SK-N-SH (cell line): ENCODE measurements at regions not wholly inside any gene's neighbourhood (a gene's known extent, or its start where the extent isn't known, plus 50 kb on each side); places are given as distances from the start of the nearest gene placed in this dataset.

Experiments
- EP300 ChIP-seq, 2 experiments: IDR thresholded peaks; 2 replicates each; pipeline versions ENCODE4 v1.4.0 to v1.6.1; 2012; ENCODE audit warnings: borderline replicate concordance in 1 of 2, low read depth in 1 of 2, low read length in 1 of 2
- EZH2phosphoT487 ChIP-seq: fragments of 200-600 bp; sonication (generic); IDR thresholded peaks from 2 replicates; pipeline ENCODE4 v1.6.1; 2017; ENCODE audit warnings: low read depth, mixed run types, mild to moderate bottlenecking, antibody characterized with exemption, moderate library complexity, borderline replicate concordance
- FOXJ3 ChIP-seq: sonication (generic); formaldehyde crosslinking; IDR thresholded peaks from 2 replicates; pipeline ENCODE4 v1.5.1; 2020; ENCODE audit warnings: mild to moderate bottlenecking, missing genetic modification reagents
- GABPA ChIP-seq: IDR thresholded peaks from 2 replicates; pipeline ENCODE4 v1.4.0; 2012; ENCODE audit warnings: low read depth, mild to moderate bottlenecking
- GATA2 ChIP-seq: sonication (generic); formaldehyde crosslinking; IDR thresholded peaks from 2 replicates; pipeline ENCODE4 v1.5.0; 2020; ENCODE audit warnings: mild to moderate bottlenecking, missing genetic modification reagents
- JUND ChIP-seq: IDR thresholded peaks from 2 replicates; pipeline ENCODE4 v1.4.0; 2012
- NFIC ChIP-seq: IDR thresholded peaks from 2 replicates; pipeline ENCODE4 v1.4.0; 2012; ENCODE audit warnings: borderline replicate concordance
- POLR2AphosphoS5 ChIP-seq: IDR thresholded peaks from 2 replicates; pipeline ENCODE4 v1.6.1; 2012; ENCODE audit warnings: low read depth, low read length
- RAD21 ChIP-seq: IDR thresholded peaks from 2 replicates; pipeline ENCODE4 v1.6.1; 2012; ENCODE audit warnings: mild to moderate bottlenecking, low read length
- RCOR1 ChIP-seq: fragments of 150-350 bp; IDR thresholded peaks from 2 replicates; pipeline ENCODE4 v1.6.1; 2017; ENCODE audit warnings: antibody characterized with exemption, low read length
- TAF1 ChIP-seq: IDR thresholded peaks from 2 replicates; pipeline ENCODE4 v1.6.1; 2012; ENCODE audit warnings: low read depth, mild to moderate bottlenecking, low read length, moderate library complexity, borderline replicate concordance
- TF ChIP-seq, protein P1 (sequence below): fragments of 200-600 bp; sonication (generic); IDR thresholded peaks from 2 replicates; pipeline ENCODE4 v1.6.1; 2017; ENCODE audit warnings: antibody characterized with exemption, mild to moderate bottlenecking, moderate library complexity
- TF ChIP-seq, protein P2 (sequence below): IDR thresholded peaks from 2 replicates; pipeline ENCODE4 v1.6.1; 2012; ENCODE audit warnings: mild to moderate bottlenecking, low read depth, low read length, moderate library complexity

DNA sequence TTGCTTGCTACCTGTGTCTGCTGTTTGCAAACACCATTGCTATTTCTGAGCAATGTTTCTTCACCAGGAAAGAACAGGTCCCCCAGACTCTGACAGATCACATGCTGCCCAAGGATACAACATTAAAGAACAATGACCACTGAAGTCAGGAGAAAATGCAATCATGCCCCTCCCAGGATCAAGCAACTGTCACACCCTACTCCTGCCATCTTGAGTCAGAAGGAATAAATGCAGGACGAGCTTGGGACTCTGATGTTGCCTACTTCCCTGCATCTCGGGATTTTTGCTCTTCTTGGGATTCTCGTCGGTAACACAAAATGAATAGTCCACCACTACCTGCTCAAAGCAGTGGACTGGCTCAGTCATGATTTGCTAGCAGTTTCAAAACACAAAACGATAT is 490.6 kb downstream of the COG6 start:
- no peak for TF ChIP-seq EP300 (IDR thresholded peaks at IDR 0.05; ENCODE audit: borderline replicate concordance in 1 of 2, low read depth in 1 of 2, low read length in 1 of 2)
- TF ChIP-seq NFIC = no peak
- TF ChIP-seq, protein P1, sequence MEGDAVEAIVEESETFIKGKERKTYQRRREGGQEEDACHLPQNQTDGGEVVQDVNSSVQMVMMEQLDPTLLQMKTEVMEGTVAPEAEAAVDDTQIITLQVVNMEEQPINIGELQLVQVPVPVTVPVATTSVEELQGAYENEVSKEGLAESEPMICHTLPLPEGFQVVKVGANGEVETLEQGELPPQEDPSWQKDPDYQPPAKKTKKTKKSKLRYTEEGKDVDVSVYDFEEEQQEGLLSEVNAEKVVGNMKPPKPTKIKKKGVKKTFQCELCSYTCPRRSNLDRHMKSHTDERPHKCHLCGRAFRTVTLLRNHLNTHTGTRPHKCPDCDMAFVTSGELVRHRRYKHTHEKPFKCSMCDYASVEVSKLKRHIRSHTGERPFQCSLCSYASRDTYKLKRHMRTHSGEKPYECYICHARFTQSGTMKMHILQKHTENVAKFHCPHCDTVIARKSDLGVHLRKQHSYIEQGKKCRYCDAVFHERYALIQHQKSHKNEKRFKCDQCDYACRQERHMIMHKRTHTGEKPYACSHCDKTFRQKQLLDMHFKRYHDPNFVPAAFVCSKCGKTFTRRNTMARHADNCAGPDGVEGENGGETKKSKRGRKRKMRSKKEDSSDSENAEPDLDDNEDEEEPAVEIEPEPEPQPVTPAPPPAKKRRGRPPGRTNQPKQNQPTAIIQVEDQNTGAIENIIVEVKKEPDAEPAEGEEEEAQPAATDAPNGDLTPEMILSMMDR = no peak
- TF ChIP-seq POLR2AphosphoS5 = no peak
- TF ChIP-seq TAF1 = no peak
- no peak for TF ChIP-seq RCOR1
- no peak for TF ChIP-seq FOXJ3 (CRISPR knock-in tag)
- TF ChIP-seq EZH2phosphoT487 = no peak
- TF ChIP-seq RAD21 = no peak
- TF ChIP-seq GATA2 (CRISPR knock-in tag) = no peak
- TF ChIP-seq, protein P2, sequence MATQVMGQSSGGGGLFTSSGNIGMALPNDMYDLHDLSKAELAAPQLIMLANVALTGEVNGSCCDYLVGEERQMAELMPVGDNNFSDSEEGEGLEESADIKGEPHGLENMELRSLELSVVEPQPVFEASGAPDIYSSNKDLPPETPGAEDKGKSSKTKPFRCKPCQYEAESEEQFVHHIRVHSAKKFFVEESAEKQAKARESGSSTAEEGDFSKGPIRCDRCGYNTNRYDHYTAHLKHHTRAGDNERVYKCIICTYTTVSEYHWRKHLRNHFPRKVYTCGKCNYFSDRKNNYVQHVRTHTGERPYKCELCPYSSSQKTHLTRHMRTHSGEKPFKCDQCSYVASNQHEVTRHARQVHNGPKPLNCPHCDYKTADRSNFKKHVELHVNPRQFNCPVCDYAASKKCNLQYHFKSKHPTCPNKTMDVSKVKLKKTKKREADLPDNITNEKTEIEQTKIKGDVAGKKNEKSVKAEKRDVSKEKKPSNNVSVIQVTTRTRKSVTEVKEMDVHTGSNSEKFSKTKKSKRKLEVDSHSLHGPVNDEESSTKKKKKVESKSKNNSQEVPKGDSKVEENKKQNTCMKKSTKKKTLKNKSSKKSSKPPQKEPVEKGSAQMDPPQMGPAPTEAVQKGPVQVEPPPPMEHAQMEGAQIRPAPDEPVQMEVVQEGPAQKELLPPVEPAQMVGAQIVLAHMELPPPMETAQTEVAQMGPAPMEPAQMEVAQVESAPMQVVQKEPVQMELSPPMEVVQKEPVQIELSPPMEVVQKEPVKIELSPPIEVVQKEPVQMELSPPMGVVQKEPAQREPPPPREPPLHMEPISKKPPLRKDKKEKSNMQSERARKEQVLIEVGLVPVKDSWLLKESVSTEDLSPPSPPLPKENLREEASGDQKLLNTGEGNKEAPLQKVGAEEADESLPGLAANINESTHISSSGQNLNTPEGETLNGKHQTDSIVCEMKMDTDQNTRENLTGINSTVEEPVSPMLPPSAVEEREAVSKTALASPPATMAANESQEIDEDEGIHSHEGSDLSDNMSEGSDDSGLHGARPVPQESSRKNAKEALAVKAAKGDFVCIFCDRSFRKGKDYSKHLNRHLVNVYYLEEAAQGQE = no peak
- TF ChIP-seq JUND = no peak
- no peak for TF ChIP-seq GABPA
